IgD-negative memory B cell (primary cell): ENCODE measurements at regions not wholly inside any gene's neighbourhood (a gene's known extent, or its start where the extent isn't known, plus 50 kb on each side); places are given as distances from the start of the nearest gene placed in this dataset.
A peak's percentile ranks its signal among the peaks of the same experiment; 100 is the strongest.
"Not testable (repeated sequence)": the region's sequence is repeated elsewhere in the genome, so short reads cannot be mapped to it uniquely, and the experiment has no call there.

Experiments
- H3K27ac Mint-ChIP-seq, 3 donors: one replicate each; pipeline ENCODE4 v1.8.0; 2020 to 2022; ENCODE audit warnings: mild to moderate bottlenecking in 3 of 3, mixed read lengths in 3 of 3, moderate library complexity in 1 of 3
- H3K27me3 Mint-ChIP-seq: one replicate; pipeline ENCODE4 v1.8.0; 2021; ENCODE audit warnings: mixed read lengths
- H3K36me3 Mint-ChIP-seq: one replicate; pipeline ENCODE4 v1.8.0; 2020; ENCODE audit warnings: mild to moderate bottlenecking, mixed read lengths
- H3K4me1 Mint-ChIP-seq, 3 donors: one replicate each; pipeline ENCODE4 v1.8.0; 2020 to 2022; ENCODE audit warnings: mixed read lengths in 3 of 3, mild to moderate bottlenecking in 1 of 3
- H3K4me3 Mint-ChIP-seq, 4 donors: one replicate each; pipeline ENCODE4 v1.8.0; 2020 to 2022; ENCODE audit warnings: mild to moderate bottlenecking in 4 of 4, mixed read lengths in 4 of 4, moderate library complexity in 3 of 4
- H3K9me3 Mint-ChIP-seq, 3 donors: one replicate each; pipeline ENCODE4 v1.8.0; 2020 to 2021; ENCODE audit warnings: mixed read lengths in 3 of 3, mild to moderate bottlenecking in 1 of 3

GRCh38 chr3:6734395-6734746 is 126.5 kb upstream of the GRM7 start:
- Mint-ChIP-seq H3K36me3 (no peaks in the 10 kb centered on the region), H3K9me3 (peaks cover 0 to 6% (median 0%) of the 10 kb centered on the region in 3 donors), H3K27me3 (no peaks in the 10 kb centered on the region), H3K4me1 (peaks cover 0 to 2% (median 0%) of the 10 kb centered on the region in 3 donors), H3K4me3 (no peak overlapping the region), H3K27ac (no peak overlapping the region)

- no peaks in the 10 kb centered on the region for H3K36me3 Mint-ChIP-seq
Measured at GRCh38 chr3:6736836-6737629, 123.9 kb upstream of the GRM7 start.

DNA sequence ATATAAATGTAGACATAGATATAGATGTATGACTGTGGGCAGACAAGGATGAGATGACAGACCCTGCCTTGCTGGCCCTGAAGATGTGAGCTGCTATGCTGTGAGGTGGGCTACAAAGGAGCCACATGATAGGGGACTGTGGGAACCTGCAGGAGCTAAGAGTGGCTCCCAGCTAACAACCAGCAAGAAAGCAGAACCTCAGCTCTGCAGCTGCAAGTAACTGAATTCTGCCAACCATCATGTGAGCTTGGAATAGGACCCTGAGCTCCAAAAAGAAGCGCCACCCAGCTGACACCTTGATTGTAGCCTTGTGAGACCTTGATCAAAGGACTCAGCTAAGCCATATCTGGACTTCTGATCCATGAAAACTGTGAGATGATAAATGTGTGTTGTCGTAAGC is 123.3 kb upstream of the GRM7 start:
- Mint-ChIP-seq H3K27ac (no peak overlapping the region), H3K9me3 (peaks cover 0 to 4% (median 0%) of the 10 kb centered on the region in 3 donors), H3K4me1 (peaks cover 0 to 2% (median 0%) of the 10 kb centered on the region in 3 donors), H3K27me3 (no peaks in the 10 kb centered on the region), H3K36me3 (no peaks in the 10 kb centered on the region), H3K4me3 (no peak overlapping the region)

More at GRCh38 chr3:6736836-6737629, 123.9 kb upstream of the GRM7 start:
- Mint-ChIP-seq H3K4me1 (peaks cover 0 to 2% (median 0%) of the 10 kb centered on the region in 3 donors), H3K4me3 (no peak overlapping the region), H3K9me3 (peaks cover 0 to 4% (median 0%) of the 10 kb centered on the region in 3 donors), H3K27ac (no peak overlapping the region), H3K27me3 (no peaks in the 10 kb centered on the region)

GRCh38 chr3:6739288-6739687 is 121.6 kb upstream of the GRM7 start:
- peaks cover 0 to 2% (median 0%) of the 10 kb centered on the region in 3 donors for H3K4me1 Mint-ChIP-seq
- no peaks in the 10 kb centered on the region for H3K36me3 Mint-ChIP-seq
- peaks cover 0 to 1% (median 0%) of the 10 kb centered on the region in 3 donors for H3K9me3 Mint-ChIP-seq
- no peak overlapping the region for H3K27ac Mint-ChIP-seq
- peaks cover 1% of the 10 kb centered on the region for H3K27me3 Mint-ChIP-seq
- H3K4me3 Mint-ChIP-seq: no peak overlapping the region

DNA sequence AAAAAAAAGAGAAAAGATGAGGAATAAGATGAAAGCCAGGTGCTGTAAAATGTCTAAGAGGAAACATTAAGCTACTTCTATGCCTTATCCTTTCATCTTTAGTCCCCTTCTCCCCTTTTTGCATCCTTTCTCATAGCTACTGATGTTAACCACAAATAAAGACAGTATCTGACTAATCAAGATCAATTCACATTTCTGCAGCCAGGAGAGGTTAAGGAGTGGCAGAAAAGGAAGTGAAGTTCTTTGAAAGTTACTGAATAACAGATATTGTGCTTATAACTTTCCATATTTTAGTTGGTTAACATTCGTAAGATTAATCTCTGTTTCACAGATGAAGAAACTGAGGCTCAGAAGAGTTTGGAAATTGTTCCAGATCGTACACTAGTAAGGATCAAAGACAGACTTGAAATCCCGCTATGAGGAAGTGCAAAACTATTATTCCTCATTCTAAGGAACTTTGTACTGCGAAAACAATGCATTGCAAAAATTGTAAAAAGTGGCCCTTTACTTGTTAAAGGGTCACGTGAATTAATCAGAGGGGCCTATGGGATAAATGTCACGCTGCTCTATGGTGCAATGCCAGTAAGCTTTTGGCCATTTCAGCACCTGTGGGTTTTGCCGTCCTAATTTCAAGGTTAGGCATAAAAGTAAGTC is 117.7 kb upstream of the GRM7 start:
- Mint-ChIP-seq H3K27ac (no peak overlapping the region), H3K27me3 (peaks cover 1% of the 10 kb centered on the region), H3K4me1 (no peaks in the 10 kb centered on the region), H3K4me3 (no peak overlapping the region), H3K36me3 (peaks cover 2% of the 10 kb centered on the region), H3K9me3 (peaks cover 2 to 4% (median 3%) of the 10 kb centered on the region in 3 donors)

DNA sequence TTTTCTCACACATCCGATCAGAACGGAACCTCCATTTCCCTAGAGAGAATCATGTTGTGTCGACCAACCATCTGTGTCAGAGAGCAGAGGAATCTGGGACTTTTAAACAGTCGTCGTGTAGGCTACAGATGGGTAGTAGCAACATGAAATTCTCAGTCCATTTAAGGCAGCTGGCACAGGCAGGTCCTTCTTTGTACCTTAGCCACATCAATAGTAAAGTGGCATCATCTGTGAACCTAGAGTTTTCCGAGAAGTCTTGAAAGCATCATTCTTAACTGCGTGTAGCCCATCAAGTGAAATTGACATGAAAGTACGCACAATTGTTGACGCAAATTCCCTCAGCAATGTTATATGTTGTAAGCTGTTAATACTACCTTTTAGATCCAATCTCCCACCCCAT is 114.5 kb upstream of the GRM7 start:
- Mint-ChIP-seq H3K27me3 (peaks cover 1% of the 10 kb centered on the region), H3K4me1 (no peaks in the 10 kb centered on the region), H3K4me3 (no peak overlapping the region), H3K27ac (peak overlapping the region in 1 of 3 donors; percentile 25), H3K36me3 (peaks cover 2% of the 10 kb centered on the region), H3K9me3 (peaks cover 3 to 5% (median 4%) of the 10 kb centered on the region in 3 donors)

GRCh38 chr3:6747017-6747416 is 113.9 kb upstream of the GRM7 start:
- H3K36me3 Mint-ChIP-seq: peaks cover 2% of the 10 kb centered on the region
- H3K4me1 Mint-ChIP-seq: no peaks in the 10 kb centered on the region
- H3K4me3 Mint-ChIP-seq: no peak overlapping the region
- peaks cover 1% of the 10 kb centered on the region for H3K27me3 Mint-ChIP-seq
- H3K9me3 Mint-ChIP-seq: peaks cover 3 to 5% (median 4%) of the 10 kb centered on the region in 3 donors
- no peak overlapping the region for H3K27ac Mint-ChIP-seq

DNA sequence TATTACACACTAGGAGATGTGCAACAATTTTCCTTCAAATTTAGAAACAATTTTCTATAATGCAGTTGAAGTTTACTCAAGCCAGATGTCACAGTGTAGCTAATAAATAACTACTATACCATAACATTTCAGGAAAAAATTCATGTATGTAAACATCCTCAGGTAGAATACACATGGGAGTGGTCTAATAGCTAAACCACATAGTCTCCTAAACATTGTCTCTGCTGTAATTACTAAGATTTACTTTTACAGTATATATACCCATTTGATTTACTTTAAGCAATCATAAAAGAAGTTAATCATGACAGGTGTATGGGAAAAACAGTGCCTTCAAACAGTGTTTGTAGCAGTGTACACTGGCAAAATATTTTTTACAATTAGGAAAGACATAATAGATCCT is 110.1 kb upstream of the GRM7 start:
- no peaks in the 10 kb centered on the region for H3K27me3 Mint-ChIP-seq
- no peak overlapping the region for H3K4me3 Mint-ChIP-seq

DNA sequence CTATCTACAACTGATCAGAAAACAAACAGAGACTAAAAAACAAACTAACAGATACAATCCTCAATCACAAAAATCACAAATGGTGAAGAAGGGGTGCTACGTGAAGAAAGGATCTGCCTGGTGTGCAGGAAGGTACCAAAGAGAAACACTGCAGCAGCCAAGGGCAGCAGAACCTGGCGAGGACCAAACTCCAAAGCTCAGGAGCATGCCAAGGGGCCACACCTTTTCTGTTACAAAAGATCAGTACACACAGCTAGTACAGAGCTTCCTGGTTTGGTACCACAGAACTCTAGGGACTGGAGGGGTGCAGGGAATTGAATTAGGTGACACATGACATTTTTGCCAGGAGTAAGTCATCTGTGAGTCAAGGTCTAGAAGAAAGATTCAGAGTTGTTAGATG is 107.4 kb upstream of the GRM7 start:
- Mint-ChIP-seq H3K9me3 (peaks cover under 1 to 5% (median 4%) of the 10 kb centered on the region in 3 donors), H3K27me3 (no peaks in the 10 kb centered on the region), H3K4me1 (no peaks in the 10 kb centered on the region), H3K4me3 (no peak overlapping the region), H3K36me3 (no peaks in the 10 kb centered on the region), H3K27ac (no peak overlapping the region)

More for the DNA sequence above, 110.1 kb upstream of the GRM7 start:
- H3K36me3 Mint-ChIP-seq: no peaks in the 10 kb centered on the region
- H3K4me1 Mint-ChIP-seq: no peaks in the 10 kb centered on the region
- H3K27ac Mint-ChIP-seq: no peak overlapping the region
- peaks cover 3 to 9% (median 6%) of the 10 kb centered on the region in 3 donors for H3K9me3 Mint-ChIP-seq

- not testable (repeated sequence) for H3K4me3 Mint-ChIP-seq, H3K27me3 Mint-ChIP-seq, H3K27ac Mint-ChIP-seq, H3K9me3 Mint-ChIP-seq, H3K4me1 Mint-ChIP-seq, H3K36me3 Mint-ChIP-seq
Measured at GRCh38 chr3:6769532-6770396, 91.2 kb upstream of the GRM7 start.

DNA sequence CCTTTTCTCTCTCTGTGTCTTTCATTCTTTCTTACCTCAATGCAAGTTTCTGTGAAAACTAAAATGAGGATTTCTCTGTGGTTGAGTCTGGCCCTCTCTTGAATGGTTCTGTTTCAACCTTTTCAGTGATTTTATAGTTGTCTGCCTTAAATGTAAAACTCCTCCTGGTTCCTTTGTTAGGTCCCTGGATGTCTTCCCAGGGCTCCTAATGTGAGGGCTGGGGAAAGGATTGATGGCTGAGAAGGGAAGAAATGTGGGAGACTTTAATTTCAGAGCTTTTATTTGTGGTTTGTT is 90.6 kb upstream of the GRM7 start:
- Mint-ChIP-seq H3K36me3 (no peaks in the 10 kb centered on the region), H3K4me1 (no peaks in the 10 kb centered on the region), H3K9me3 (peaks cover 0 to 7% (median 0%) of the 10 kb centered on the region in 3 donors), H3K27ac (no peak overlapping the region), H3K27me3 (no peaks in the 10 kb centered on the region), H3K4me3 (no peak overlapping the region)

GRCh38 chr3:6771171-6771570 is 89.7 kb upstream of the GRM7 start:
- Mint-ChIP-seq H3K4me3 (peak overlapping the region in 1 of 4 donors; percentile 22), H3K36me3 (no peaks in the 10 kb centered on the region), H3K9me3 (peaks cover 0 to 7% (median 0%) of the 10 kb centered on the region in 3 donors), H3K27ac (no peak overlapping the region), H3K4me1 (no peaks in the 10 kb centered on the region), H3K27me3 (no peaks in the 10 kb centered on the region)

DNA sequence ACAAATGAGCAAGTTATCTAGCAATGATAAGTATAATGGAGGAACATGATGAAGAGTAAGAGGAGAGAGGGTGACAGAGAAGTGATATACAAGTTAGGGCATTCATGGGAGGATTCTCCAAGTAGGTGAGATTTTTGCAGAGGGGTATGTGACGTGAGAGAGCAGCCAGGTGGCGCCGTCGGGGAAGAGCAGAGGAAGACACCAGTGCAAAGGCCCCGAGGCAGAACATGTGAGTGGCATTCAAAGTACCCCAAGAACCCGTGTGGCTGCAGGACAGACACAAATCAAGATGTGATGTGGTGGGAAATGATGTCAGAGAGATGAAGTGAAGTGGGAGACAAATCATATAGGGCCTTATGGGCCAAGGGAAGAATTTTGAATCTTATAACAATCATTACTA is 81.8 kb upstream of the GRM7 start:
- Mint-ChIP-seq H3K36me3 (no peaks in the 10 kb centered on the region), H3K9me3 (peaks cover 0 to 2% (median 0%) of the 10 kb centered on the region in 3 donors), H3K4me1 (no peaks in the 10 kb centered on the region), H3K27me3 (no peaks in the 10 kb centered on the region), H3K27ac (no peak overlapping the region), H3K4me3 (no peak overlapping the region)

DNA sequence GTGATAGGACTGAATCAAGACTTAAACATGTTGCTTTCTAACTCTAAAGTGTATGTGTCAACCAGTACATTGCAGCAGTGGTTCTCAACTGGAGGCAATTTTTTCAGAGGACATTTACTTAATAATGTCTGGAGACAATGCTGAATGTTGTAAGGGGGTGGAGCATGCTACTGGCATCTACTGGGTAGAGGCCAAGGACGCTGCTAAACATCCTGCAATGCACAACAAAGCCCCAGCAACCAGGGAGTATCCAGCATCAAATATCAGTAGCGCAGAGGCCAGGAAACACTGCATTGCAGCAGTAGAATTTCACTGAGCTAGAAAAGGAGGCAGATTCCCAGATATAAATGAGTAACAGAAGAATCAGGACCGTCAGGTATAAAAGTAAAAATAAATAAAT is 79.8 kb upstream of the GRM7 start:
- H3K4me3 Mint-ChIP-seq: no peak overlapping the region
- H3K36me3 Mint-ChIP-seq: no peaks in the 10 kb centered on the region
- no peaks in the 10 kb centered on the region for H3K9me3 Mint-ChIP-seq
- no peaks in the 10 kb centered on the region for H3K27me3 Mint-ChIP-seq
- no peak overlapping the region for H3K27ac Mint-ChIP-seq
- no peaks in the 10 kb centered on the region for H3K4me1 Mint-ChIP-seq

GRCh38 chr3:6785726-6786125 is 75.2 kb upstream of the GRM7 start:
- H3K4me1 Mint-ChIP-seq: no peaks in the 10 kb centered on the region

More at GRCh38 chr3:6785726-6786125, 75.2 kb upstream of the GRM7 start:
- H3K27ac Mint-ChIP-seq: no peak overlapping the region
- no peaks in the 10 kb centered on the region for H3K27me3 Mint-ChIP-seq
- no peaks in the 10 kb centered on the region for H3K9me3 Mint-ChIP-seq
- H3K36me3 Mint-ChIP-seq: no peaks in the 10 kb centered on the region
- H3K4me3 Mint-ChIP-seq: no peak overlapping the region
